Hepatocyte (in vitro differentiated cells): ENCODE measurements at regions not wholly inside any gene's neighbourhood (a gene's known extent, or its start where the extent isn't known, plus 50 kb on each side); places are given as distances from the start of the nearest gene placed in this dataset.
"Not testable (repeated sequence)": the region's sequence is repeated elsewhere in the genome, so short reads cannot be mapped to it uniquely, and the experiment has no call there.

Experiments
- EZH2 ChIP-seq: fragments of 200-600 bp; sonication (generic); IDR thresholded peaks from 2 replicates; pipeline ENCODE4 v1.6.1; 2016; ENCODE audit warnings: antibody characterized with exemption, mild to moderate bottlenecking, borderline replicate concordance
- EZH2phosphoT487 ChIP-seq: fragments of 200-600 bp; sonication (generic); IDR thresholded peaks from one replicate; pipeline ENCODE4 v1.6.1; 2018; ENCODE audit warnings: antibody characterized with exemption, mild to moderate bottlenecking, low read depth, moderate library complexity; ENCODE audit not compliant: unreplicated experiment, severe bottlenecking
- TF ChIP-seq, protein P1 (sequence below): fragments of 200-600 bp; sonication (generic); IDR thresholded peaks from 2 replicates; pipeline ENCODE4 v1.5.1; 2016; ENCODE audit warnings: antibody characterized with exemption, mild to moderate bottlenecking; ENCODE audit not compliant: poor library complexity

DNA sequence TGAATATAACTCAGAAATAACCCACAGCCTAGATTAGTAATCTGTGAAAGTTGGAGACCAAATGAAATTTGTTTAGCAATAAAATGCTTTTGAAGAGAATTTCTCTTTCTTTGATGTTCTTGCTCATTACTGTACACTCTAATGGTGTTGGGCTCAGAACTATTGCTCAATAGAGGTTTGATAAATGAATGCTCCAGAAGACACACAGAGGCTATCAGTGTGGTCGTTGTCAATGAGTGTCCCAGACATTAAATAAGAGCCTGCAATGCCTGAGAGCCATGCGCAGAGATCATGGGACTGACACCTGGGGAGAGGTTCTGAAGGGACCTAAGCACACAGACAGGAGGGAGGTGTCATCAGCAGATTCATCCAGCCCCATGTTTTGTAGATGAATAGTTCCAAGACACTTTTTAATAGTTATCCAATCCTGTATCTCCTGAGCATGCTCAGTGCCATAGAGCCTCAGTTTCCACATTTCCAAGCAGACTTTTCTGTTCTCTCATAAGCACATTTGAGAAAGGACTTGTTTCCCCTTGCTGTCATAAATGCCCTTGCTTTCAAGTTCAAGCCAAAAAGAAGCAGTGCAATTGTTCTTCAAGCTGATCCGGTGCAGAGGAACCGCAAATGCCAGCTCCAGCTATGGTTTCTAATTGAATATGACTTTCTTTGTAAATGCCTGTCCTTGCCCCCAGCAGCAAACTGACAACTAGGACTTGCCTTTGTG, 306.2 kb upstream of the PLGLB1 start:
- not testable (repeated sequence) for TF ChIP-seq EZH2phosphoT487, EZH2
- TF ChIP-seq, protein P1, sequence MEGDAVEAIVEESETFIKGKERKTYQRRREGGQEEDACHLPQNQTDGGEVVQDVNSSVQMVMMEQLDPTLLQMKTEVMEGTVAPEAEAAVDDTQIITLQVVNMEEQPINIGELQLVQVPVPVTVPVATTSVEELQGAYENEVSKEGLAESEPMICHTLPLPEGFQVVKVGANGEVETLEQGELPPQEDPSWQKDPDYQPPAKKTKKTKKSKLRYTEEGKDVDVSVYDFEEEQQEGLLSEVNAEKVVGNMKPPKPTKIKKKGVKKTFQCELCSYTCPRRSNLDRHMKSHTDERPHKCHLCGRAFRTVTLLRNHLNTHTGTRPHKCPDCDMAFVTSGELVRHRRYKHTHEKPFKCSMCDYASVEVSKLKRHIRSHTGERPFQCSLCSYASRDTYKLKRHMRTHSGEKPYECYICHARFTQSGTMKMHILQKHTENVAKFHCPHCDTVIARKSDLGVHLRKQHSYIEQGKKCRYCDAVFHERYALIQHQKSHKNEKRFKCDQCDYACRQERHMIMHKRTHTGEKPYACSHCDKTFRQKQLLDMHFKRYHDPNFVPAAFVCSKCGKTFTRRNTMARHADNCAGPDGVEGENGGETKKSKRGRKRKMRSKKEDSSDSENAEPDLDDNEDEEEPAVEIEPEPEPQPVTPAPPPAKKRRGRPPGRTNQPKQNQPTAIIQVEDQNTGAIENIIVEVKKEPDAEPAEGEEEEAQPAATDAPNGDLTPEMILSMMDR: not testable (repeated sequence)
